ENCODE measurements at regions not wholly inside any gene's neighbourhood (a gene's known extent, or its start where the extent isn't known, plus 50 kb on each side); places are given as distances from the start of the nearest gene placed in this dataset.

- TF ChIP-seq CTCF (IDR thresholded peaks at IDR 0.05 in 4 of 5, conservative IDR thresholded peaks at IDR 0.05 in 1 of 5) (no peak), POLR2A (IDR thresholded peaks at IDR 0.05) (no peak)
Measured at GRCh38 chr4:149005191-149005590, 563.0 kb upstream of the NR3C2 start.

Measured in gastrocnemius medialis (tissue), 4 donors.